GM23248 (cell line): ENCODE measurements at regions not wholly inside any gene's neighbourhood (a gene's known extent, or its start where the extent isn't known, plus 50 kb on each side); places are given as distances from the start of the nearest gene placed in this dataset.
A peak's percentile ranks its signal among the peaks of the same experiment; 100 is the strongest.

Experiments used
- DNase-seq: peaks from one replicate; pipeline ENCODE4 v3.0.0-alpha.2; 2015
- H2AFZ ChIP-seq: fragments of 200-600 bp; sonication (generic); 2 replicates; pipeline ENCODE4 v1.6.1; 2016; ENCODE audit warnings: antibody characterized with exemption
- H3F3A ChIP-seq: fragments of 200-600 bp; sonication (generic); 2 replicates; pipeline ENCODE4 v1.6.1; 2016; ENCODE audit warnings: mild to moderate bottlenecking, antibody characterized with exemption, mixed run types; ENCODE audit not compliant: insufficient read depth
- H3K27ac ChIP-seq: fragments of 200-600 bp; sonication (generic); 2 replicates; pipeline ENCODE4 v1.5.1; 2016; ENCODE audit warnings: mild to moderate bottlenecking
- H3K27me3 ChIP-seq: fragments of 200-600 bp; sonication (generic); replicated peaks from 2 replicates; pipeline ENCODE4 v1.6.1; 2016; ENCODE audit warnings: mild to moderate bottlenecking; ENCODE audit not compliant: insufficient read depth
- H3K36me3 ChIP-seq: fragments of 200-600 bp; sonication (generic); 2 replicates; pipeline ENCODE4 v1.6.1; 2016; ENCODE audit warnings: low read depth, mild to moderate bottlenecking
- H3K4me1 ChIP-seq: fragments of 200-600 bp; sonication (generic); 2 replicates; pipeline ENCODE4 v1.6.1; 2016; ENCODE audit warnings: mild to moderate bottlenecking; ENCODE audit not compliant: insufficient read depth
- H3K4me2 ChIP-seq: fragments of 200-600 bp; sonication (generic); one replicate; pipeline ENCODE4 v1.6.1; 2016; ENCODE audit warnings: mild to moderate bottlenecking; ENCODE audit not compliant: unreplicated experiment
- H3K4me3 ChIP-seq: fragments of 200-600 bp; sonication (generic); 2 replicates; pipeline ENCODE4 v1.5.1; 2016; ENCODE audit warnings: mild to moderate bottlenecking
- H3K79me2 ChIP-seq: fragments of 200-600 bp; sonication (generic); 2 replicates; pipeline ENCODE4 v1.6.1; 2016; ENCODE audit warnings: mild to moderate bottlenecking; ENCODE audit not compliant: insufficient read depth
- H3K9ac ChIP-seq: fragments of 200-600 bp; sonication (generic); 2 replicates; pipeline ENCODE4 v1.6.1; 2016; ENCODE audit warnings: mild to moderate bottlenecking
- H3K9me2 ChIP-seq: fragments of 200-600 bp; sonication (generic); 2 replicates; pipeline ENCODE4 v1.6.1; 2016; ENCODE audit warnings: mixed run types, mild to moderate bottlenecking, moderate library complexity; ENCODE audit not compliant: insufficient read depth
- H3K9me3 ChIP-seq: fragments of 200-600 bp; sonication (generic); one replicate; pipeline ENCODE4 v1.6.1; 2017; ENCODE audit warnings: low read depth
- H4K20me1 ChIP-seq: fragments of 200-600 bp; sonication (generic); 2 replicates; pipeline ENCODE4 v1.6.0; 2016; ENCODE audit not compliant: insufficient read depth
- EZH2 ChIP-seq: fragments of 200-600 bp; sonication (generic); IDR thresholded peaks from 2 replicates; pipeline ENCODE4 v1.6.1; 2018; ENCODE audit warnings: antibody characterized with exemption, mild to moderate bottlenecking; ENCODE audit not compliant: insufficient read depth, poor library complexity, severe bottlenecking
- EZH2phosphoT487 ChIP-seq: fragments of 200-600 bp; sonication (generic); IDR thresholded peaks from 2 replicates; pipeline ENCODE4 v1.6.1; 2018; ENCODE audit warnings: antibody characterized with exemption, moderate library complexity, mild to moderate bottlenecking, low read depth; ENCODE audit not compliant: insufficient read depth
- WGBS, 2 experiments: methylation state at CpG; one replicate each; pipeline ENCODE4 v1.1.6; 2015 to 2017; ENCODE audit warnings: low lambda C conversion rate in 2 of 2, low coverage in 1 of 2; ENCODE audit errors: missing lambda C conversion rate in 2 of 2; 5-methylcytosine and 5-hydroxymethylcytosine counted together
- in situ Hi-C: fragments of 300-500 bp; cut with MboI; formaldehyde crosslinking; loops from 2 replicates; pipeline ENCODE4 v1.15.0; 2020

DNA sequence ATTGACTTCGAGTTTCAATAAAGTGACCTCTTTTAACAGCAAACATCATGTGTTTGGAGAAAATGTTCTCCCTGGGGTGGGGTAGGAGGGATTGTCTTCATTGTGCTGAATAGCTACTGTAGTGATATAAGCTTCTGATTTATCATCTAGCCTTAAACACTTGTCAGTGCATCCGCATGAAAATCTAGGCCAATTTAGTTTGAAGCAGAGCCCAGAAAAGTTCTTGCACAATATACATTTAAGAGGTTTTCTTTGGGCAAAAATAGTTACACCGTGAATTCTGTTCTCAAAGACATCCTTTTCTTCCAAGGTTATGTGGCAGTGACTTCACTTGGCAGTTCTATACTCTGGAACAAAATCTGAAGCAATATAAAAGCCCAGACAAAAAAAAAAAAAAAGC, 136.0 kb upstream of the IFNG-AS1 start:
- in situ Hi-C loops: no loop called here
- Histone ChIP-seq H3K9ac (0 out of 2 replicates have a peak overlapping the region, but pooled peaks have one; percentile 12), H3K79me2 (no peaks in the 10 kb centered on the region), H3K4me3 (peak overlapping the region; percentile 40), H3K4me1 (peaks cover 23% of the 10 kb centered on the region), H4K20me1 (no peaks in the 10 kb centered on the region), H3K27ac (peak overlapping the region; percentile 21; the same call in 1 of the 2 replicates), H2AFZ (no peak overlapping the region), H3K27me3 (no peaks in the 10 kb centered on the region), H3K9me3 (no peaks in the 10 kb centered on the region), H3F3A (peaks cover 19% of the 10 kb centered on the region), H3K36me3 (no peaks in the 10 kb centered on the region), H3K4me2 (peak overlapping the region; percentile 59), H3K9me2 (no peaks in the 10 kb centered on the region)
- peak; percentile 75 for DNase-seq
- TF ChIP-seq EZH2phosphoT487 (no peak), EZH2 (no peak)
- 3 to 8% methylated on average over 3 of the region's 3 CpGs for WGBS, 2 experiments

GRCh38 chr12:67854351-67854750, 134.9 kb upstream of the IFNG-AS1 start:
- H3K4me3 ChIP-seq: no peak overlapping the region
- H3F3A ChIP-seq: peaks cover 19% of the 10 kb centered on the region
- WGBS, 2 experiments: 88 to 93% methylated on average over 1 of the region's 1 CpG
- no peaks in the 10 kb centered on the region for H3K9me3 ChIP-seq
- TF ChIP-seq EZH2 (no peak), EZH2phosphoT487 (no peak)
- no peak overlapping the region for H3K27ac ChIP-seq
- no peaks in the 10 kb centered on the region for H3K36me3 ChIP-seq
- in situ Hi-C loops: no loop called here
- no peaks in the 10 kb centered on the region for H3K27me3 ChIP-seq
- H2AFZ ChIP-seq: no peak overlapping the region
- H3K4me1 ChIP-seq: peaks cover 23% of the 10 kb centered on the region
- no peak overlapping the region for H3K9ac ChIP-seq
- no peak overlapping the region for H3K4me2 ChIP-seq
- H3K9me2 ChIP-seq: no peaks in the 10 kb centered on the region
- no peaks in the 10 kb centered on the region for H4K20me1 ChIP-seq
- no peaks in the 10 kb centered on the region for H3K79me2 ChIP-seq
- DNase-seq: peak; percentile 30

- Histone ChIP-seq H3K9me2 (no peaks in the 10 kb centered on the region), H3K4me2 (no peak overlapping the region), H3K4me1 (peaks cover 23% of the 10 kb centered on the region), H3F3A (peaks cover 19% of the 10 kb centered on the region), H3K36me3 (no peaks in the 10 kb centered on the region), H3K9ac (no peak overlapping the region), H3K79me2 (no peaks in the 10 kb centered on the region), H3K27me3 (no peaks in the 10 kb centered on the region), H3K4me3 (no peak overlapping the region), H4K20me1 (no peaks in the 10 kb centered on the region), H2AFZ (no peak overlapping the region), H3K27ac (no peak overlapping the region), H3K9me3 (no peaks in the 10 kb centered on the region)
- in situ Hi-C loops: no loop called here
- TF ChIP-seq EZH2 (no peak), EZH2phosphoT487 (no peak)
- DNase-seq: peak; percentile 10
Measured at GRCh38 chr12:67855103-67855502, 134.1 kb upstream of the IFNG-AS1 start.

- no peaks in the 10 kb centered on the region for H4K20me1 ChIP-seq
- H3K9me2 ChIP-seq: no peaks in the 10 kb centered on the region
- H3K4me1 ChIP-seq: no peaks in the 10 kb centered on the region
- no peaks in the 10 kb centered on the region for H3K36me3 ChIP-seq
- no peaks in the 10 kb centered on the region for H3K9me3 ChIP-seq
- H3F3A ChIP-seq: no peaks in the 10 kb centered on the region
- WGBS, 2 experiments: 68 to 72% methylated on average over 4 of the region's 4 CpGs
- no peaks in the 10 kb centered on the region for H3K27me3 ChIP-seq
- no peaks in the 10 kb centered on the region for H3K79me2 ChIP-seq
- no peak overlapping the region for H3K27ac ChIP-seq
- in situ Hi-C loops: no loop called here
- H3K4me3 ChIP-seq: no peak overlapping the region
- no peak overlapping the region for H3K9ac ChIP-seq
- H3K4me2 ChIP-seq: no peak overlapping the region
- TF ChIP-seq EZH2phosphoT487: no peak
- TF ChIP-seq EZH2: no peak
- no peak overlapping the region for H2AFZ ChIP-seq
- DNase-seq: no peak
Measured at GRCh38 chr12:67871231-67871630, 118.0 kb upstream of the IFNG-AS1 start.

GRCh38 chr12:67873355-67873754, 115.9 kb upstream of the IFNG-AS1 start:
- Histone ChIP-seq H3K4me1 (no peaks in the 10 kb centered on the region), H3K4me3 (no peak overlapping the region), H3K4me2 (no peak overlapping the region), H3K79me2 (no peaks in the 10 kb centered on the region), H3K27me3 (no peaks in the 10 kb centered on the region), H3F3A (no peaks in the 10 kb centered on the region), H2AFZ (no peak overlapping the region), H3K27ac (no peak overlapping the region), H3K36me3 (no peaks in the 10 kb centered on the region), H3K9me3 (no peaks in the 10 kb centered on the region), H3K9me2 (no peaks in the 10 kb centered on the region), H4K20me1 (no peaks in the 10 kb centered on the region), H3K9ac (no peak overlapping the region)
- 36 to 54% methylated on average over 1 of the region's 1 CpG for WGBS, 2 experiments
- in situ Hi-C loops: no loop called here
- no peak for DNase-seq
- TF ChIP-seq EZH2phosphoT487 (no peak), EZH2 (no peak)
